ENCODE measurements at regions not wholly inside any gene's neighbourhood (a gene's known extent, or its start where the extent isn't known, plus 50 kb on each side); places are given as distances from the start of the nearest gene placed in this dataset.

- in situ Hi-C loops (cut with HindIII; ENCODE audit: low pct_unique_long_range_greater_than_20kb, low sequenced_read_pairs) = no loop called here
- DNase-seq (ENCODE audit: low read depth, low spot score) = no peak
These were observed 230.4 kb downstream of the ZPLD1 start for GRCh38 chr3:102665183-102665582.

- DNase-seq (ENCODE audit: low read depth, low spot score) = no peak
- in situ Hi-C loops (cut with HindIII; ENCODE audit: low pct_unique_long_range_greater_than_20kb, low sequenced_read_pairs) = no loop called here
These were observed 233.4 kb downstream of the ZPLD1 start for GRCh38 chr3:102668247-102668646.

- in situ Hi-C loops (cut with HindIII; ENCODE audit: low pct_unique_long_range_greater_than_20kb, low sequenced_read_pairs) = no loop called here
These were observed 236.2 kb downstream of the ZPLD1 start for GRCh38 chr3:102670986-102671385.

GRCh38 chr3:102672305-102672704 lies 237.5 kb downstream of the ZPLD1 start:
- in situ Hi-C loops (cut with HindIII; ENCODE audit: low pct_unique_long_range_greater_than_20kb, low sequenced_read_pairs) = no loop called here
- no peak for DNase-seq (ENCODE audit: low read depth, low spot score)

More at GRCh38 chr3:102670986-102671385, 236.2 kb downstream of the ZPLD1 start:
- DNase-seq (ENCODE audit: low read depth, low spot score) = no peak

- in situ Hi-C loops (cut with HindIII; ENCODE audit: low pct_unique_long_range_greater_than_20kb, low sequenced_read_pairs) = no loop called here
These were observed 238.7 kb downstream of the ZPLD1 start for GRCh38 chr3:102673271-102674115.

GRCh38 chr3:102674284-102674683 lies 239.5 kb downstream of the ZPLD1 start:
- DNase-seq (ENCODE audit: low read depth, low spot score) = no peak
- in situ Hi-C loops (cut with HindIII; ENCODE audit: low pct_unique_long_range_greater_than_20kb, low sequenced_read_pairs) = no loop called here

More at GRCh38 chr3:102673271-102674115, 238.7 kb downstream of the ZPLD1 start:
- peak; percentile 59 for DNase-seq (ENCODE audit: low read depth, low spot score)

- in situ Hi-C loops (cut with HindIII; ENCODE audit: low pct_unique_long_range_greater_than_20kb, low sequenced_read_pairs) = no loop called here
- no peak for DNase-seq (ENCODE audit: low read depth, low spot score)
These were observed 241.6 kb downstream of the ZPLD1 start for GRCh38 chr3:102676424-102676823.

GRCh38 chr3:102682741-102683140 lies 247.9 kb downstream of the ZPLD1 start:
- no peak for DNase-seq (ENCODE audit: low read depth, low spot score)
- in situ Hi-C loops (cut with HindIII; ENCODE audit: low pct_unique_long_range_greater_than_20kb, low sequenced_read_pairs) = no loop called here

- no peak for DNase-seq (ENCODE audit: low read depth, low spot score)
- in situ Hi-C loops (cut with HindIII; ENCODE audit: low pct_unique_long_range_greater_than_20kb, low sequenced_read_pairs) = no loop called here
These were observed 252.0 kb downstream of the ZPLD1 start for GRCh38 chr3:102686792-102687191.

GRCh38 chr3:102687851-102688555 lies 253.2 kb downstream of the ZPLD1 start:
- in situ Hi-C loops (cut with HindIII; ENCODE audit: low pct_unique_long_range_greater_than_20kb, low sequenced_read_pairs) = no loop called here
- no peak for DNase-seq (ENCODE audit: low read depth, low spot score)

GRCh38 chr3:102688556-102688930 lies 253.7 kb downstream of the ZPLD1 start:
- no peak for DNase-seq (ENCODE audit: low read depth, low spot score)
- in situ Hi-C loops (cut with HindIII; ENCODE audit: low pct_unique_long_range_greater_than_20kb, low sequenced_read_pairs) = no loop called here

- DNase-seq (ENCODE audit: low read depth, low spot score) = no peak
- in situ Hi-C loops (cut with HindIII; ENCODE audit: low pct_unique_long_range_greater_than_20kb, low sequenced_read_pairs) = no loop called here
These were observed 256.7 kb downstream of the ZPLD1 start for GRCh38 chr3:102691507-102691906.

- in situ Hi-C loops (cut with HindIII; ENCODE audit: low pct_unique_long_range_greater_than_20kb, low sequenced_read_pairs) = no loop called here
- no peak for DNase-seq (ENCODE audit: low read depth, low spot score)
These were observed 264.4 kb downstream of the ZPLD1 start for GRCh38 chr3:102699104-102699818.

GRCh38 chr3:102699819-102700140 lies 265.0 kb downstream of the ZPLD1 start:
- in situ Hi-C loops (cut with HindIII; ENCODE audit: low pct_unique_long_range_greater_than_20kb, low sequenced_read_pairs) = no loop called here
- no peak for DNase-seq (ENCODE audit: low read depth, low spot score)

GRCh38 chr3:102712896-102713295 lies 278.1 kb downstream of the ZPLD1 start:
- in situ Hi-C loops (cut with HindIII; ENCODE audit: low pct_unique_long_range_greater_than_20kb, low sequenced_read_pairs) = no loop called here
- no peak for DNase-seq (ENCODE audit: low read depth, low spot score)

GRCh38 chr3:102714567-102714966 lies 279.8 kb downstream of the ZPLD1 start:
- DNase-seq (ENCODE audit: low read depth, low spot score) = no peak
- in situ Hi-C loops (cut with HindIII; ENCODE audit: low pct_unique_long_range_greater_than_20kb, low sequenced_read_pairs) = no loop called here

GRCh38 chr3:102715030-102715697 lies 280.3 kb downstream of the ZPLD1 start:
- no peak for DNase-seq (ENCODE audit: low read depth, low spot score)
- in situ Hi-C loops (cut with HindIII; ENCODE audit: low pct_unique_long_range_greater_than_20kb, low sequenced_read_pairs) = no loop called here

- in situ Hi-C loops (cut with HindIII; ENCODE audit: low pct_unique_long_range_greater_than_20kb, low sequenced_read_pairs) = no loop called here
- no peak for DNase-seq (ENCODE audit: low read depth, low spot score)
These were observed 283.8 kb downstream of the ZPLD1 start for GRCh38 chr3:102718651-102719050.

Measured in SK-MEL-5 (cell line).